Left cardiac atrium (tissue), 4 donors: ENCODE measurements at regions not wholly inside any gene's neighbourhood (a gene's known extent, or its start where the extent isn't known, plus 50 kb on each side); places are given as distances from the start of the nearest gene placed in this dataset.

Experiments
- ATAC-seq, 2 donors: fragments of 200-7000 bp; cut with Tn5 transposase; one replicate each; pipeline ENCODE4 v1.9.1; 2020; ENCODE audit warnings: mild to moderate bottlenecking in 2 of 2, moderate library complexity in 2 of 2
- DNase-seq: peaks from one replicate; pipeline ENCODE4 v3.0.0-alpha.2; 2020
- intact Hi-C, 2 donors: fragments of 100-400 bp; cut with DNase I; formaldehyde crosslinking; loops; one replicate each; pipeline versions ENCODE4 v1.14.1 to v1.15.1; 2022 to 2023
- donor health status: DM: no; HTN: yes; CAD: no.
- donor health status: DM: no; HTN: yes; CAD: no; lungs with severe emphysema.
- donor health status: DM: yes; HTN: yes; CAD: no.
- donor health status: Dilated cardiomyopathy.

- intact Hi-C loops: loop anchor here in 1 of 2 donors (5.0 kb wide), 2 partner anchors 267 to 462 kb away; no protein-coding TSS in a partner anchor
- no peak for ATAC-seq
- no peak for DNase-seq
Observed at GRCh38 chr13:39149896-39150295, 111.6 kb downstream of the NHLRC3 start.

- intact Hi-C loops: no loop called here
- DNase-seq (no peak), ATAC-seq (no peak)
Observed at GRCh38 chr13:39154041-39154440, 115.8 kb downstream of the NHLRC3 start.

GRCh38 chr13:39159393-39159792 lies 121.1 kb downstream of the NHLRC3 start:
- intact Hi-C loops: no loop called here
- ATAC-seq (no peak), DNase-seq (no peak)

GRCh38 chr13:39159846-39160370 lies 121.7 kb downstream of the NHLRC3 start:
- DNase-seq (no peak), ATAC-seq (no peak)

GRCh38 chr13:39167018-39167417 lies 128.8 kb downstream of the NHLRC3 start:
- intact Hi-C loops: no loop called here
- no peak for DNase-seq
- no peak for ATAC-seq

More at GRCh38 chr13:39159846-39160370, 121.7 kb downstream of the NHLRC3 start:
- intact Hi-C loops: no loop called here

- intact Hi-C loops: no loop called here
- no peak for ATAC-seq
- no peak for DNase-seq
Observed at GRCh38 chr13:39170711-39171110, 132.5 kb downstream of the NHLRC3 start.

- DNase-seq: no peak
- intact Hi-C loops: no loop called here
- ATAC-seq: peak; percentile 44 to 76
Observed at GRCh38 chr13:39185326-39185725, 147.1 kb downstream of the NHLRC3 start.

GRCh38 chr13:39186205-39186875 lies 148.1 kb downstream of the NHLRC3 start:
- ATAC-seq (peak; percentile 61 to 76), DNase-seq (no peak)
- intact Hi-C loops: no loop called here

GRCh38 chr13:39189778-39190177 lies 151.5 kb downstream of the NHLRC3 start:
- DNase-seq: no peak
- ATAC-seq: no peak
- intact Hi-C loops: no loop called here

- DNase-seq: no peak
- peak in 1 of 2 donors; percentile 19 for ATAC-seq
- intact Hi-C loops: no loop called here
Observed at GRCh38 chr13:39196965-39197646, 158.8 kb downstream of the NHLRC3 start.

GRCh38 chr13:39197647-39198007 lies 159.4 kb downstream of the NHLRC3 start:
- DNase-seq (no peak), ATAC-seq (peak in 1 of 2 donors; percentile 40)
- intact Hi-C loops: no loop called here

GRCh38 chr13:39200249-39200910 lies 162.1 kb downstream of the NHLRC3 start:
- no peak for ATAC-seq
- no peak for DNase-seq
- intact Hi-C loops: no loop called here

GRCh38 chr13:39201180-39201579 lies 162.9 kb downstream of the NHLRC3 start:
- peak; percentile 34 for DNase-seq
- no peak for ATAC-seq
- intact Hi-C loops: no loop called here

GRCh38 chr13:39202746-39203145 lies 164.5 kb downstream of the NHLRC3 start:
- intact Hi-C loops: no loop called here
- ATAC-seq: no peak

GRCh38 chr13:39208636-39209035 lies 170.4 kb downstream of the NHLRC3 start:
- intact Hi-C loops: no loop called here
- DNase-seq (no peak), ATAC-seq (no peak)

More at GRCh38 chr13:39202746-39203145, 164.5 kb downstream of the NHLRC3 start:
- no peak for DNase-seq

GRCh38 chr13:39209731-39210531 lies 171.7 kb downstream of the NHLRC3 start:
- no peak for DNase-seq
- intact Hi-C loops: no loop called here
- peak in 1 of 2 donors; percentile 50 for ATAC-seq

GRCh38 chr13:39210961-39211534 lies 172.8 kb downstream of the NHLRC3 start:
- intact Hi-C loops: no loop called here

GRCh38 chr13:39215971-39216370 lies 177.7 kb downstream of the NHLRC3 start:
- DNase-seq: no peak
- intact Hi-C loops: no loop called here
- ATAC-seq: no peak

More at GRCh38 chr13:39210961-39211534, 172.8 kb downstream of the NHLRC3 start:
- ATAC-seq (no peak), DNase-seq (no peak)

GRCh38 chr13:39217471-39217870 lies 179.2 kb downstream of the NHLRC3 start:
- DNase-seq (no peak), ATAC-seq (no peak)
- intact Hi-C loops: no loop called here
